ENCODE measurements at regions not wholly inside any gene's neighbourhood (a gene's known extent, or its start where the extent isn't known, plus 50 kb on each side); places are given as distances from the start of the nearest gene placed in this dataset.

- no peak for TF ChIP-seq STAT6 (CRISPR knock-in tag; conservative IDR thresholded peaks at IDR 0.05; ENCODE audit: low read depth)
- TF ChIP-seq MYBL2 (CRISPR knock-in tag; IDR thresholded peaks at IDR 0.05): no peak
These were observed 161.0 kb upstream of the RMST start (continued) for GRCh38 chr12:97301576-97301975.

- peaks cover 10% of the 10 kb centered on the region for H3K9me3 Mint-ChIP-seq
- no peak overlapping the region for H3K27ac Mint-ChIP-seq
- peaks cover 1% of the 10 kb centered on the region for H3K27me3 Mint-ChIP-seq (ENCODE audit: low read depth)
- ATAC-seq (no peak), DNase-seq (ENCODE audit: low spot score) (no peak)
- no peak overlapping the region for H3K4me3 Mint-ChIP-seq
- peaks cover 6% of the 10 kb centered on the region; the same call in 1 of the 2 replicates for H3K4me1 Mint-ChIP-seq
- no peaks in the 10 kb centered on the region for H3K36me3 Mint-ChIP-seq
- ChIA-PET POLR2A (no interaction called here), CTCF (interaction anchor here (1.1 kb wide), 1 partner anchor 23 kb away, joined by 3 read pairs; no protein-coding TSS in a partner anchor)
- no peak for TF ChIP-seq ATF6 (CRISPR knock-in tag; IDR thresholded peaks at IDR 0.05)
- no peak for TF ChIP-seq GTF2I (CRISPR knock-in tag; conservative IDR thresholded peaks at IDR 0.05)
- TF ChIP-seq GABPB1 (CRISPR knock-in tag; IDR thresholded peaks at IDR 0.05): no peak
- TF ChIP-seq MXD4 (CRISPR knock-in tag; IDR thresholded peaks at IDR 0.05; ENCODE audit: borderline replicate concordance): no peak
- TF ChIP-seq ZNF281 (CRISPR knock-in tag; IDR thresholded peaks at IDR 0.05): no peak
- TF ChIP-seq ZNF263 (CRISPR knock-in tag; IDR thresholded peaks at IDR 0.05; ENCODE audit: low read depth): no peak
- TF ChIP-seq OVOL2 (CRISPR knock-in tag; IDR thresholded peaks at IDR 0.05; ENCODE audit: borderline replicate concordance): no peak
- TF ChIP-seq, protein P1, sequence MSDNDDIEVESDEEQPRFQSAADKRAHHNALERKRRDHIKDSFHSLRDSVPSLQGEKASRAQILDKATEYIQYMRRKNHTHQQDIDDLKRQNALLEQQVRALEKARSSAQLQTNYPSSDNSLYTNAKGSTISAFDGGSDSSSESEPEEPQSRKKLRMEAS (CRISPR knock-in tag; IDR thresholded peaks at IDR 0.05): no peak
- no peak for TF ChIP-seq FOXP1 (CRISPR knock-in tag; IDR thresholded peaks at IDR 0.05; ENCODE audit: borderline replicate concordance)
- TF ChIP-seq CBFB (CRISPR knock-in tag; IDR thresholded peaks at IDR 0.05; ENCODE audit: low read depth): no peak
- TF ChIP-seq, protein P2, sequence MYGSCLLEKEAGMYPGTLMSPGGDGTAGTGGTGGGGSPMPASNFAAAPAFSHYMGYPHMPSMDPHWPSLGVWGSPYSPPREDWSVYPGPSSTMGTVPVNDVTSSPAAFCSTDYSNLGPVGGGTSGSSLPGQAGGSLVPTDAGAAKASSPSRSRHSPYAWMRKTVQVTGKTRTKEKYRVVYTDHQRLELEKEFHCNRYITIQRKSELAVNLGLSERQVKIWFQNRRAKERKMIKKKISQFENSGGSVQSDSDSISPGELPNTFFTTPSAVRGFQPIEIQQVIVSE (CRISPR knock-in tag; IDR thresholded peaks at IDR 0.05; ENCODE audit: borderline replicate concordance): no peak
- no peak for TF ChIP-seq ZBTB21 (CRISPR knock-in tag; IDR thresholded peaks at IDR 0.05; ENCODE audit: borderline replicate concordance)
These were observed 157.0 kb upstream of the RMST start for GRCh38 chr12:97305651-97306050.

DNA sequence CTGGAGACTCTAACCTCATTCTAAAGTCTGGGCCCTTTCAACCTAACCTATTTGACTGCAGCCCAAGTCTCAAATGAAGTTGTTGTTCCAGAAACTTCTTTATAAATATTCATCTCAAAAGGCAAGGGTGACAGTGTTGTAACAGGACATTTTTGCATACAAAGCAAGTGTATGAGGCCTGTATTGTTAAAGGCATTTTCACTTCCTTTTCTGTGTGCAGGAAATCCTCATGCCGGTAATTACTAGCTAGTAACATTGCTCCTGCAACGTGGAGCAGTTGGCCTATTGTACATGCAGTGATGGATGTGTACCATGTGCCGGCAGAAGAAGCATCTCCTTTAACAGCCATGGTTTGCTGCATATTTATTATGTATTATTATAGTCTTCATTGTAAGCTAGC lies 156.5 kb upstream of the RMST start:
- ChIA-PET CTCF (interaction anchor here (0.8 to 2.7 kb wide), 3 partner anchors 23 to 319 kb away, joined by 3 to 8 read pairs (median 3); no protein-coding TSS in a partner anchor), POLR2A (no interaction called here)
- no peak overlapping the region for H3K4me3 Mint-ChIP-seq
- peaks cover 6% of the 10 kb centered on the region for H3K27me3 Mint-ChIP-seq (ENCODE audit: low read depth)
- H3K36me3 Mint-ChIP-seq: no peaks in the 10 kb centered on the region
- H3K9me3 Mint-ChIP-seq: peaks cover 10% of the 10 kb centered on the region
- no peak overlapping the region for H3K27ac Mint-ChIP-seq
- peaks cover 6% of the 10 kb centered on the region; the same call in 1 of the 2 replicates for H3K4me1 Mint-ChIP-seq
- ATAC-seq: no peak
- DNase-seq (ENCODE audit: low spot score): no peak
- TF ChIP-seq JAZF1 (CRISPR knock-in tag; IDR thresholded peaks at IDR 0.05) (no peak), ZNF138 (CRISPR knock-in tag; conservative IDR thresholded peaks at IDR 0.05) (no peak), TP53 (CRISPR knock-in tag; IDR thresholded peaks at IDR 0.05) (no peak), IRF2 (CRISPR knock-in tag; IDR thresholded peaks at IDR 0.05; ENCODE audit: borderline replicate concordance, low read depth) (no peak), NFYB (CRISPR knock-in tag; conservative IDR thresholded peaks at IDR 0.05; ENCODE audit: low read depth) (no peak), ZNF425 (CRISPR knock-in tag; conservative IDR thresholded peaks at IDR 0.05) (no peak)
- TF ChIP-seq, protein P3, sequence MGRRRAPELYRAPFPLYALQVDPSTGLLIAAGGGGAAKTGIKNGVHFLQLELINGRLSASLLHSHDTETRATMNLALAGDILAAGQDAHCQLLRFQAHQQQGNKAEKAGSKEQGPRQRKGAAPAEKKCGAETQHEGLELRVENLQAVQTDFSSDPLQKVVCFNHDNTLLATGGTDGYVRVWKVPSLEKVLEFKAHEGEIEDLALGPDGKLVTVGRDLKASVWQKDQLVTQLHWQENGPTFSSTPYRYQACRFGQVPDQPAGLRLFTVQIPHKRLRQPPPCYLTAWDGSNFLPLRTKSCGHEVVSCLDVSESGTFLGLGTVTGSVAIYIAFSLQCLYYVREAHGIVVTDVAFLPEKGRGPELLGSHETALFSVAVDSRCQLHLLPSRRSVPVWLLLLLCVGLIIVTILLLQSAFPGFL (CRISPR knock-in tag; IDR thresholded peaks at IDR 0.05; ENCODE audit: borderline replicate concordance): no peak
- TF ChIP-seq, protein P2 (CRISPR knock-in tag; IDR thresholded peaks at IDR 0.05; ENCODE audit: borderline replicate concordance): no peak

Measured in WTC11 (cell line).